Breast epithelium (tissue), 3 donors: ENCODE measurements at regions not wholly inside any gene's neighbourhood (a gene's known extent, or its start where the extent isn't known, plus 50 kb on each side); places are given as distances from the start of the nearest gene placed in this dataset.
"Not testable (repeated sequence)": the region's sequence is repeated elsewhere in the genome, so short reads cannot be mapped to it uniquely, and the experiment has no call there.

ENCODE experiments used
- POLR2A ChIP-seq: fragments of 450-650 bp; IDR thresholded peaks from one replicate; pipeline ENCODE4 v1.6.1; 2016; ENCODE audit warnings: antibody characterized with exemption, mild to moderate bottlenecking, moderate library complexity
- TF ChIP-seq, protein P1 (sequence below), 3 donors: fragments of 450-650 bp; IDR thresholded peaks; one replicate each; pipeline ENCODE4 v1.5.1; 2016 to 2017; ENCODE audit warnings: antibody characterized with exemption in 3 of 3, mild to moderate bottlenecking in 3 of 3, moderate library complexity in 3 of 3

DNA sequence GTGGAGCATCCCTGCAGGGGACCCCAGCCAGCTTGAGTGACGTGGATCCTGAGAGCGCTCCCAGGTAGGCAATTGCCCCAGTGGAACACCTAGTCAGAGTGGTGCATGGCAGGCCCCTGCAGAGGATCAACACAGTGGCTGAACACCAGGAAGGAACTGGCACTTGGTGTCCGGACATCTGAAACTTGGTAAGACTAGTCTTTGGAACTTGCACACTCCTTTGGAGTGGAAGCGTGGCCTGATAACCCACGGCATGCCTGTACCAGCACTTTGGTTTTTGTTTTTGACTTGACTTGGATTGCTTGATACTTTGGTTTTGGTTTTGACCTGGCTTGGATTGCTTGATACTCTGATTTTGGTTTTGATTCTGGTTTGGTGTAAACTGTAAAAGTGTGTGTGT, 69.9 kb upstream of the RAP1B start:
- TF ChIP-seq, protein P1, sequence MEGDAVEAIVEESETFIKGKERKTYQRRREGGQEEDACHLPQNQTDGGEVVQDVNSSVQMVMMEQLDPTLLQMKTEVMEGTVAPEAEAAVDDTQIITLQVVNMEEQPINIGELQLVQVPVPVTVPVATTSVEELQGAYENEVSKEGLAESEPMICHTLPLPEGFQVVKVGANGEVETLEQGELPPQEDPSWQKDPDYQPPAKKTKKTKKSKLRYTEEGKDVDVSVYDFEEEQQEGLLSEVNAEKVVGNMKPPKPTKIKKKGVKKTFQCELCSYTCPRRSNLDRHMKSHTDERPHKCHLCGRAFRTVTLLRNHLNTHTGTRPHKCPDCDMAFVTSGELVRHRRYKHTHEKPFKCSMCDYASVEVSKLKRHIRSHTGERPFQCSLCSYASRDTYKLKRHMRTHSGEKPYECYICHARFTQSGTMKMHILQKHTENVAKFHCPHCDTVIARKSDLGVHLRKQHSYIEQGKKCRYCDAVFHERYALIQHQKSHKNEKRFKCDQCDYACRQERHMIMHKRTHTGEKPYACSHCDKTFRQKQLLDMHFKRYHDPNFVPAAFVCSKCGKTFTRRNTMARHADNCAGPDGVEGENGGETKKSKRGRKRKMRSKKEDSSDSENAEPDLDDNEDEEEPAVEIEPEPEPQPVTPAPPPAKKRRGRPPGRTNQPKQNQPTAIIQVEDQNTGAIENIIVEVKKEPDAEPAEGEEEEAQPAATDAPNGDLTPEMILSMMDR (IDR thresholded peaks at IDR 0.05) = not testable (repeated sequence)
- TF ChIP-seq POLR2A = not testable (repeated sequence)
